ENCODE measurements at regions not wholly inside any gene's neighbourhood (a gene's known extent, or its start where the extent isn't known, plus 50 kb on each side); places are given as distances from the start of the nearest gene placed in this dataset.

DNA sequence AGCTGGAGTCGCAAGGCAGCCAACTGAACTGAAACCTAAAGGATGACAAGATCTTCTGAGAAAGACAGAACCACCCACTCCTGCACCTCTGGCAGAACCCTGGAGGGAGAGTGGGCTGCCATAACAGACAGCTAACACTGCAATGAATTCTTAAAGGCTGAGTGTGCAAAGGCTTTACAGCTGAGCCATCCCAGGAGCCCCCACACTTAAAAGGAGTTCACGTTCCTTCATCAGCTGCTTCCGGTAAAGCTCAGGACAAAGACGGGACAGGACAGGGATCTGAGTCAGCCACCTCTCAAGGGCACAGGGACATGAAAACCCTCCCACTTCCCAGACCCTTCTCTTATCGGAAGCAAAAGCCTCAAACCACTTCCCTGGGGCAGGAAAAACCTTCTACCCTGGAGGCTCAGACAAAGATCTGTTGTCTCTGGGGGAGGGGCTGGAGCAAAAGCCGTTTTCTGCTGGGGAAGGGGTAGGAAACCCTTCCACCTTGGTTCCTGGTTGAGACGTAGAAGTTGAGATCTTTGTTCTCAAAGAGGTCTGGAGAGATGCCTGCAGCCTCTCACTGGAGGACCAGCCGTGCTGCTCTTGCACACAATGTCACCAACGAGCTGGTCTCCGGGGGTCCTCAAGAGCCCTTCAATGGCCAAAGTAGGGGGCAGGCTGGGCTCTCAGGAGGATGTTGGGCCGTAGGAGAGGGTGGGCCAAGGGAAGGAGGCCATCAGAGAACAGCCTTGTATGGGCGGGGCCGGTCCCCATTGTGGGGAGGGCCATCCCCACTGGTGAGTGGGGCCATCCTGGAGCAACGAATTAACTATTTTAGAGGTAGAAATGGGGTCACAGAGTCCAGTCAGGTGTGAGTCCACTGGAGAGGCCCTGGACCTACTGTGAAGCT is 452.4 kb downstream of the PTPRU start:
- 46% methylated on average over 13 of the region's 14 CpGs for WGBS
- H3K27ac ChIP-seq (replicated peaks in 1 of 4): no peak overlapping the region
- H3K27me3 ChIP-seq: peaks cover 0 to 79% (median 6%) of the 10 kb centered on the region in 4 donors
- no peak for TF ChIP-seq POLR2AphosphoS5 (IDR thresholded peaks at IDR 0.05)
- no peak for TF ChIP-seq EP300 (IDR thresholded peaks at IDR 0.05)
- TF ChIP-seq, protein P1, sequence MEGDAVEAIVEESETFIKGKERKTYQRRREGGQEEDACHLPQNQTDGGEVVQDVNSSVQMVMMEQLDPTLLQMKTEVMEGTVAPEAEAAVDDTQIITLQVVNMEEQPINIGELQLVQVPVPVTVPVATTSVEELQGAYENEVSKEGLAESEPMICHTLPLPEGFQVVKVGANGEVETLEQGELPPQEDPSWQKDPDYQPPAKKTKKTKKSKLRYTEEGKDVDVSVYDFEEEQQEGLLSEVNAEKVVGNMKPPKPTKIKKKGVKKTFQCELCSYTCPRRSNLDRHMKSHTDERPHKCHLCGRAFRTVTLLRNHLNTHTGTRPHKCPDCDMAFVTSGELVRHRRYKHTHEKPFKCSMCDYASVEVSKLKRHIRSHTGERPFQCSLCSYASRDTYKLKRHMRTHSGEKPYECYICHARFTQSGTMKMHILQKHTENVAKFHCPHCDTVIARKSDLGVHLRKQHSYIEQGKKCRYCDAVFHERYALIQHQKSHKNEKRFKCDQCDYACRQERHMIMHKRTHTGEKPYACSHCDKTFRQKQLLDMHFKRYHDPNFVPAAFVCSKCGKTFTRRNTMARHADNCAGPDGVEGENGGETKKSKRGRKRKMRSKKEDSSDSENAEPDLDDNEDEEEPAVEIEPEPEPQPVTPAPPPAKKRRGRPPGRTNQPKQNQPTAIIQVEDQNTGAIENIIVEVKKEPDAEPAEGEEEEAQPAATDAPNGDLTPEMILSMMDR (IDR thresholded peaks at IDR 0.05): no peak
- no peak for TF ChIP-seq POLR2A (IDR thresholded peaks at IDR 0.05; ENCODE audit: low read depth)
- H3K36me3 ChIP-seq: no peaks in the 10 kb centered on the region
- H3K4me1 ChIP-seq: peaks cover 0 to 8% (median 0%) of the 10 kb centered on the region in 4 donors
- H3K9me3 ChIP-seq: peaks cover 0 to 2% (median 0%) of the 10 kb centered on the region in 4 donors
- intact Hi-C loops (cut with DNase I): no loop called here
- H3K4me3 ChIP-seq: no peak overlapping the region
- DNase-seq (ENCODE audit: extremely low spot score): no peak

DNA sequence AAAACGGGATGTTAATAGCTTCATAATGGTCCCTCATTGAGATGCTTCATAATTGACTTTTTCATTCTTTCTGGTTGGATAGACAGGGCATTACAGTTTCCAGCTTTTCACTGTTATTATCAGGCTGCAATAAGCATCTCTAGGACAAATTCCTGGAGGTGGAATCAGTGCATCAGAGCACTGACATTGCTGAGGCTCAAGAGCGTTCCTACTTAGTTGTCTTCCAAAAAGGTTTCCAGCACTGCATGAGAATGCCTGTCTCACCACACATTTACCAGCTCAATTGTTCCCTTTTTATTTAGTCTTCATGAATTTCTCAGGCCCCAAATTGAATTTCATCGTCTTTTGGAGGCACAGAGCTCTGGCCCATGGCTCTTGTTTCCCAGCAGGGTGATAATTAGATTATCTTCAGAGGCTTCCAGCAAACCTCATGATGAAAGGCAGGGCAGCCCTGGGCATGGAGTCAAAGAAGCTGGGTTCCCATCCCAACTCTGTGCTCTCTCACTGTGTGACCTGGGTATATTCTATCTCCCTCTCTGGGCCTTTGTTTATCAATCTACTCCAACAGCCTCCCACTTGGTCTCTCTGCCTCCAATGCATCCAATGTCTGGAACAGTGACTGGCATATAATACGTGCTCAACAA is 451.4 kb downstream of the PTPRU start:
- Histone ChIP-seq H3K36me3 (no peaks in the 10 kb centered on the region), H3K27me3 (peaks cover 0 to 75% (median 6%) of the 10 kb centered on the region in 4 donors), H3K4me3 (no peak overlapping the region), H3K9me3 (no peaks in the 10 kb centered on the region), H3K4me1 (peaks cover 0 to 15% (median 6%) of the 10 kb centered on the region in 4 donors), H3K27ac (replicated peaks in 1 of 4) (no peak overlapping the region)
- intact Hi-C loops (cut with DNase I): no loop called here
- TF ChIP-seq EP300 (IDR thresholded peaks at IDR 0.05) (no peak), POLR2AphosphoS5 (IDR thresholded peaks at IDR 0.05) (no peak), POLR2A (IDR thresholded peaks at IDR 0.05; ENCODE audit: low read depth) (no peak)
- TF ChIP-seq, protein P1 (IDR thresholded peaks at IDR 0.05): no peak
- no peak for DNase-seq (ENCODE audit: extremely low spot score)
- WGBS: 69% methylated on average over 4 of the region's 4 CpGs

DNA sequence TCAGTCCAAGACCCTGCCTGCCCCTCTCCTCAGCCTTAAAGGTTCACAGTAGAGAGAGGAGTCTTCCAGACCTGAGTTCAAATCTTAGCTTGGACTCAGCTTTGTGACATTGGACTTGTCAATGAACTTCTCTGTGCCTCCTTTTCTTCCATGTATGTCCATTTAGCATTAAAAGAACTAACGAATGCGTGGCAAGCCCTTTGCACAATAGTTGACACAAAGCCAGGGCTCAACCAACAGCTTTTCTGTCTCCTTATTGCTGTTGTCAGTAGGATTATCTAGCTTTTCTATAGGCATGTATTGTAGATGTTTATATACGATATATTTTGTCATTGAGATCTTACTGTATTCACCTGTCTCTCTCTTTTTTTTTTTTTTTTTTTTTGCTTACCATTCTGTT is 450.8 kb downstream of the PTPRU start:
- Histone ChIP-seq H3K4me1 (peaks cover 0 to 20% (median 11%) of the 10 kb centered on the region in 4 donors), H3K27ac (replicated peaks in 1 of 4) (no peak overlapping the region), H3K4me3 (no peak overlapping the region), H3K27me3 (peaks cover 0 to 69% (median 6%) of the 10 kb centered on the region in 4 donors), H3K9me3 (no peaks in the 10 kb centered on the region), H3K36me3 (no peaks in the 10 kb centered on the region)
- intact Hi-C loops (cut with DNase I): no loop called here
- no peak for DNase-seq (ENCODE audit: extremely low spot score)
- TF ChIP-seq, protein P1 (IDR thresholded peaks at IDR 0.05): no peak
- no peak for TF ChIP-seq POLR2AphosphoS5 (IDR thresholded peaks at IDR 0.05)
- no peak for TF ChIP-seq POLR2A (IDR thresholded peaks at IDR 0.05; ENCODE audit: low read depth)
- TF ChIP-seq EP300 (IDR thresholded peaks at IDR 0.05): no peak
- WGBS: 63% methylated on average over 3 of the region's 3 CpGs

DNA sequence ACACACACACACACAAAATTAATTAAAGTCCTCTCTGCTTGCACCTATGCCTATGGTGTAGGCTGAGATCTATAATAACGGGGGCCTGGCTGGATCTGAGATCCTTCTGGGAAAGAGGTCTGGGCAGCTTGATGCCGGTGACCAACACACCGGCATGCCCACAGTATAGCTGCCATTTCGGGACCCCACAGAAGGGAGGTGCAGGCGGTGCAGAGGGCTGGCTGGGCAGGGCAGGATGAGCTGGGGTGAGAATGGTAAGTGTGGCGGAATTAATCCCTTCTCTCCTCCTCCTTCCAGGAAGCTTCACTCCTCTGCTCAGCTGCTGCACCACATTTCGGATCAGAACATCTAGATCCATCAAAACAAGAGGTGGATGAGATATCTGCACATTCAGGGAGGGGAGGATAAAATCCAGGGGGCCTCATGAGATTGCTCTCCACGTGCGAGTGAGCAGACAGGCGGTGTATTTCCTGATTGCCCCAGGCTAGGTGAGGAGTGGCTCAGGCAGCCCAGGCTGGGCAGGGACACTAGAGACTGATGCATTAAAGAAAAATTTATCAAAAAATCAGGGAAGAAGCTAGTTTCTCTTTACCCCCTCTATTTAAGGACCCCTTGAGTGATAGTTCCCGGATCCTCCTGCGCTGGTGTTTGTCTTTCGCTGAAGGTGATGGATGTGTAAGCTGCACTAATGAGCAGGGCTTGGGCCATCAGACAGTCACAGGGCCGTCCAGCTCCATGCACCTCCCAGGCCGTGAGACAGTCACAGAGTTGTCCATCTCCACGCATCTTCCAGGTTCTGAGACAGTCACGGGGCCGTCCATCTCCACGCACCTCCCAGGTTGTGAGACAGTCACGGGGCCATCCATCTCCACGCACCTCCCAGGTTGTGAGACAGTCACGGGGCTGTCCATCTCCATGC is 449.9 kb downstream of the PTPRU start:
- WGBS: 64% methylated on average over 21 of the region's 22 CpGs
- Histone ChIP-seq H3K4me1 (peaks cover 0 to 22% (median 11%) of the 10 kb centered on the region in 4 donors), H3K9me3 (no peaks in the 10 kb centered on the region), H3K27me3 (peaks cover 0 to 69% (median 6%) of the 10 kb centered on the region in 4 donors), H3K27ac (replicated peaks in 1 of 4) (no peak overlapping the region), H3K4me3 (no peak overlapping the region), H3K36me3 (no peaks in the 10 kb centered on the region)
- no peak for DNase-seq (ENCODE audit: extremely low spot score)
- no peak for TF ChIP-seq POLR2AphosphoS5 (IDR thresholded peaks at IDR 0.05)
- no peak for TF ChIP-seq EP300 (IDR thresholded peaks at IDR 0.05)
- TF ChIP-seq, protein P1 (IDR thresholded peaks at IDR 0.05): no peak
- TF ChIP-seq POLR2A (IDR thresholded peaks at IDR 0.05; ENCODE audit: low read depth): no peak
- intact Hi-C loops (cut with DNase I): no loop called here

Measured in esophagus muscularis mucosa (tissue), 4 donors.